ENCODE measurements at regions not wholly inside any gene's neighbourhood (a gene's known extent, or its start where the extent isn't known, plus 50 kb on each side); places are given as distances from the start of the nearest gene placed in this dataset.

GRCh38 chr2:188204824-188205223, 86.8 kb upstream of the GULP1 start:
- TF ChIP-seq CTCF (IDR thresholded peaks at IDR 0.05) (no peak), POLR2AphosphoS5 (IDR thresholded peaks at IDR 0.05) (no peak)
